WTC11 (cell line): ENCODE measurements at regions not wholly inside any gene's neighbourhood (a gene's known extent, or its start where the extent isn't known, plus 50 kb on each side); places are given as distances from the start of the nearest gene placed in this dataset.

Experiments used
- ATAC-seq: fragments of 200-7000 bp; cut with Tn5 transposase; 2 replicates; pipeline ENCODE4 v1.10.0; 2021; ENCODE audit warnings: mild to moderate bottlenecking, moderate library complexity
- CTCF ChIA-PET: fragments of 300-600 bp; sonication (Branson Sonifier 250); formaldehyde crosslinking; loops from one replicate; lab custom pipeline; 2021; ENCODE audit warnings: antibody characterized with exemption; lab: Charles Lee
- POLR2A ChIA-PET: fragments of 350-600 bp; sonication (Branson Sonifier 250); formaldehyde crosslinking; loops from one replicate; lab custom pipeline; 2021; ENCODE audit warnings: antibody characterized with exemption; lab: Charles Lee
- DNase-seq: peaks from one replicate; pipeline ENCODE4 v3.0.0; 2021; ENCODE audit warnings: low spot score
- H3K27ac Mint-ChIP-seq: 2 replicates; pipeline ENCODE4 v1.8.0; 2021; ENCODE audit warnings: mixed read lengths
- H3K27me3 Mint-ChIP-seq: 2 replicates; pipeline ENCODE4 v1.8.0; 2021; ENCODE audit warnings: low read depth, mild to moderate bottlenecking, moderate library complexity, mixed read lengths
- H3K36me3 Mint-ChIP-seq: 2 replicates; pipeline ENCODE4 v1.8.0; 2021; ENCODE audit warnings: mixed read lengths
- H3K4me1 Mint-ChIP-seq: 2 replicates; pipeline ENCODE4 v1.8.0; 2022; ENCODE audit warnings: mixed read lengths
- H3K4me3 Mint-ChIP-seq: 2 replicates; pipeline ENCODE4 v1.8.0; 2021; ENCODE audit warnings: mild to moderate bottlenecking, moderate library complexity, mixed read lengths
- H3K9me3 Mint-ChIP-seq: 2 replicates; pipeline ENCODE4 v1.8.0; 2021; ENCODE audit warnings: mixed read lengths
- AFF4 ChIP-seq: sonication (generic); formaldehyde crosslinking; IDR thresholded peaks from 2 replicates; pipeline ENCODE4 v1.8.1; 2023; ENCODE audit warnings: mild to moderate bottlenecking, missing genetic modification reagents, borderline replicate concordance
- ATF1 ChIP-seq: sonication (generic); formaldehyde crosslinking; IDR thresholded peaks from 2 replicates; pipeline ENCODE4 v1.8.1; 2023; ENCODE audit warnings: mild to moderate bottlenecking, moderate library complexity, missing genetic modification reagents
- CDX4 ChIP-seq: fragments of 250-450 bp; sonication (Bioruptor Pico); IDR thresholded peaks from 2 replicates; pipeline ENCODE4 v1.9.0; 2021; ENCODE audit warnings: moderate library complexity, mild to moderate bottlenecking, inconsistent platforms, borderline replicate concordance
- CREB1 ChIP-seq: sonication (generic); formaldehyde crosslinking; IDR thresholded peaks from 2 replicates; pipeline ENCODE4 v1.8.0; 2023; ENCODE audit warnings: mild to moderate bottlenecking, missing genetic modification reagents
- CTCF ChIP-seq: fragments of 200-600 bp; IDR thresholded peaks from 2 replicates; pipeline ENCODE4 v1.8.0; 2022; ENCODE audit warnings: antibody characterized with exemption
- ELF4 ChIP-seq: sonication (generic); formaldehyde crosslinking; IDR thresholded peaks from 2 replicates; pipeline ENCODE4 v1.8.1; 2022; ENCODE audit warnings: low read depth, mild to moderate bottlenecking, moderate library complexity, missing genetic modification reagents
- EMX1 ChIP-seq: fragments of 250-450 bp; sonication (Bioruptor Pico); IDR thresholded peaks from 2 replicates; pipeline ENCODE4 v1.8.0; 2021; ENCODE audit warnings: mild to moderate bottlenecking
- IRF1 ChIP-seq: sonication (generic); formaldehyde crosslinking; IDR thresholded peaks from 2 replicates; pipeline ENCODE4 v1.8.0; 2023; ENCODE audit warnings: missing genetic modification reagents
- NR1H2 ChIP-seq: sonication (generic); formaldehyde crosslinking; IDR thresholded peaks from 2 replicates; pipeline ENCODE4 v1.9.0; 2021; ENCODE audit warnings: mild to moderate bottlenecking, moderate library complexity, missing genetic modification reagents
- NR2C2 ChIP-seq: sonication (generic); formaldehyde crosslinking; IDR thresholded peaks from 2 replicates; pipeline ENCODE4 v1.8.0; 2022; ENCODE audit warnings: mild to moderate bottlenecking, missing genetic modification reagents
- OVOL2 ChIP-seq: fragments of 250-450 bp; sonication (Bioruptor Pico); IDR thresholded peaks from 2 replicates; pipeline ENCODE4 v1.9.0; 2021; ENCODE audit warnings: mild to moderate bottlenecking, borderline replicate concordance
- TP53 ChIP-seq: sonication (generic); formaldehyde crosslinking; IDR thresholded peaks from 2 replicates; pipeline ENCODE4 v1.8.1; 2023; ENCODE audit warnings: mild to moderate bottlenecking, missing genetic modification reagents
- ZBTB43 ChIP-seq: sonication (generic); formaldehyde crosslinking; IDR thresholded peaks from 2 replicates; pipeline ENCODE4 v1.8.1; 2023; ENCODE audit warnings: mild to moderate bottlenecking, missing genetic modification reagents
- ZMAT4 ChIP-seq: fragments of 250-450 bp; sonication (Bioruptor Pico); IDR thresholded peaks from 2 replicates; pipeline ENCODE4 v1.9.0; 2021; ENCODE audit warnings: mild to moderate bottlenecking
- ZNF263 ChIP-seq: sonication (generic); formaldehyde crosslinking; IDR thresholded peaks from 2 replicates; pipeline ENCODE4 v1.8.1; 2022; ENCODE audit warnings: low read depth, mild to moderate bottlenecking, moderate library complexity, missing genetic modification reagents
- ZNF281 ChIP-seq: sonication (generic); formaldehyde crosslinking; IDR thresholded peaks from 2 replicates; pipeline ENCODE4 v1.8.0; 2023; ENCODE audit warnings: mild to moderate bottlenecking, missing genetic modification reagents
- ZNF317 ChIP-seq: sonication (generic); formaldehyde crosslinking; IDR thresholded peaks from 2 replicates; pipeline ENCODE4 v1.8.1; 2023; ENCODE audit warnings: low read depth, mild to moderate bottlenecking, moderate library complexity, missing genetic modification reagents, borderline replicate concordance
- ZNF396 ChIP-seq: fragments of 250-450 bp; sonication (Bioruptor Pico); IDR thresholded peaks from 2 replicates; pipeline ENCODE4 v1.8.0; 2021; ENCODE audit warnings: mild to moderate bottlenecking, moderate library complexity, borderline replicate concordance
- ZNF532 ChIP-seq: fragments of 250-450 bp; sonication (Bioruptor Pico); IDR thresholded peaks from 2 replicates; pipeline ENCODE4 v1.9.0; 2021; ENCODE audit warnings: mild to moderate bottlenecking, borderline replicate concordance
- ZNF671 ChIP-seq: fragments of 250-450 bp; sonication (Bioruptor Pico); IDR thresholded peaks from 2 replicates; pipeline ENCODE4 v1.8.0; 2021; ENCODE audit warnings: mild to moderate bottlenecking

GRCh38 chr4:173932701-173933100 is 350.8 kb downstream of the FBXO8 start:
- no peaks in the 10 kb centered on the region for H3K27me3 Mint-ChIP-seq
- H3K4me3 Mint-ChIP-seq: no peak overlapping the region
- peaks cover 15% of the 10 kb centered on the region for H3K4me1 Mint-ChIP-seq
- CTCF ChIA-PET: no interaction called here
- no peaks in the 10 kb centered on the region for H3K36me3 Mint-ChIP-seq
- POLR2A ChIA-PET: no interaction called here
- H3K27ac Mint-ChIP-seq: no peak overlapping the region
- H3K9me3 Mint-ChIP-seq: no peaks in the 10 kb centered on the region
- DNase-seq: no peak
- TF ChIP-seq ZNF671 (CRISPR knock-in tag) (no peak), IRF1 (CRISPR knock-in tag) (no peak), CDX4 (no peak), CTCF (no peak), OVOL2 (CRISPR knock-in tag) (no peak), TP53 (CRISPR knock-in tag) (no peak), NR1H2 (CRISPR knock-in tag) (no peak), AFF4 (CRISPR knock-in tag) (no peak), CREB1 (CRISPR knock-in tag) (no peak), ATF1 (CRISPR knock-in tag) (no peak), ZNF281 (CRISPR knock-in tag) (no peak), ELF4 (CRISPR knock-in tag) (no peak), ZNF532 (CRISPR knock-in tag) (no peak), ZBTB43 (no peak), ZNF263 (no peak), ZNF317 (CRISPR knock-in tag) (no peak), EMX1 (no peak), ZMAT4 (CRISPR knock-in tag) (no peak), NR2C2 (CRISPR knock-in tag) (no peak), ZNF396 (CRISPR knock-in tag) (no peak)
- TF ChIP-seq, all 79 proteins: peak for 0
- no peak for ATAC-seq
